HFFc6 (cell line): ENCODE measurements at regions not wholly inside any gene's neighbourhood (a gene's known extent, or its start where the extent isn't known, plus 50 kb on each side); places are given as distances from the start of the nearest gene placed in this dataset.

ENCODE experiments used
- DNase-seq: peaks from one replicate; pipeline ENCODE4 v3.0.0-alpha.2; 2018
- H3K27ac Mint-ChIP-seq: 2 replicates; pipeline ENCODE4 v1.8.0; 2020; ENCODE audit warnings: mild to moderate bottlenecking, mixed read lengths
- H3K27me3 Mint-ChIP-seq: 2 replicates; pipeline ENCODE4 v1.8.0; 2021; ENCODE audit warnings: mild to moderate bottlenecking, moderate library complexity, mixed read lengths; ENCODE audit not compliant: insufficient read depth
- H3K36me3 Mint-ChIP-seq: 2 replicates; pipeline ENCODE4 v1.8.0; 2021; ENCODE audit warnings: low read depth, mixed read lengths
- H3K4me1 Mint-ChIP-seq: 2 replicates; pipeline ENCODE4 v1.8.0; 2020; ENCODE audit warnings: low read depth, mixed read lengths
- H3K4me3 Mint-ChIP-seq: 2 replicates; pipeline ENCODE4 v1.8.0; 2020; ENCODE audit warnings: mild to moderate bottlenecking, moderate library complexity, mixed read lengths
- H3K9me3 Mint-ChIP-seq: 2 replicates; pipeline ENCODE4 v1.8.0; 2020; ENCODE audit warnings: mild to moderate bottlenecking, mixed read lengths
- TF ChIP-seq, protein P1 (sequence below): fragments of 200-600 bp; sonication (generic); IDR thresholded peaks from 2 replicates; pipeline ENCODE4 v1.5.0; 2021; ENCODE audit warnings: antibody characterized with exemption, mild to moderate bottlenecking

- Mint-ChIP-seq H3K9me3 (peaks cover 13% of the 10 kb centered on the region; the same call in 1 of the 2 replicates), H3K4me3 (no peak overlapping the region), H3K27ac (no peak overlapping the region), H3K4me1 (no peaks in the 10 kb centered on the region), H3K27me3 (peaks cover 1% of the 10 kb centered on the region), H3K36me3 (no peaks in the 10 kb centered on the region)
- TF ChIP-seq, protein P1, sequence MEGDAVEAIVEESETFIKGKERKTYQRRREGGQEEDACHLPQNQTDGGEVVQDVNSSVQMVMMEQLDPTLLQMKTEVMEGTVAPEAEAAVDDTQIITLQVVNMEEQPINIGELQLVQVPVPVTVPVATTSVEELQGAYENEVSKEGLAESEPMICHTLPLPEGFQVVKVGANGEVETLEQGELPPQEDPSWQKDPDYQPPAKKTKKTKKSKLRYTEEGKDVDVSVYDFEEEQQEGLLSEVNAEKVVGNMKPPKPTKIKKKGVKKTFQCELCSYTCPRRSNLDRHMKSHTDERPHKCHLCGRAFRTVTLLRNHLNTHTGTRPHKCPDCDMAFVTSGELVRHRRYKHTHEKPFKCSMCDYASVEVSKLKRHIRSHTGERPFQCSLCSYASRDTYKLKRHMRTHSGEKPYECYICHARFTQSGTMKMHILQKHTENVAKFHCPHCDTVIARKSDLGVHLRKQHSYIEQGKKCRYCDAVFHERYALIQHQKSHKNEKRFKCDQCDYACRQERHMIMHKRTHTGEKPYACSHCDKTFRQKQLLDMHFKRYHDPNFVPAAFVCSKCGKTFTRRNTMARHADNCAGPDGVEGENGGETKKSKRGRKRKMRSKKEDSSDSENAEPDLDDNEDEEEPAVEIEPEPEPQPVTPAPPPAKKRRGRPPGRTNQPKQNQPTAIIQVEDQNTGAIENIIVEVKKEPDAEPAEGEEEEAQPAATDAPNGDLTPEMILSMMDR: no peak
- no peak for DNase-seq
Observed at GRCh38 chr3:147854542-147854941, 445.4 kb downstream of the ZIC1 start.

- peaks cover 9% of the 10 kb centered on the region; the same call in 1 of the 2 replicates for H3K36me3 Mint-ChIP-seq
- TF ChIP-seq, protein P1: no peak
- peaks cover 33% of the 10 kb centered on the region for H3K9me3 Mint-ChIP-seq
- no peaks in the 10 kb centered on the region for H3K4me1 Mint-ChIP-seq
- H3K27ac Mint-ChIP-seq: no peak overlapping the region
- DNase-seq: no peak
- H3K27me3 Mint-ChIP-seq: no peaks in the 10 kb centered on the region
- H3K4me3 Mint-ChIP-seq: no peak overlapping the region
Observed at GRCh38 chr3:147864754-147865354, 455.7 kb downstream of the ZIC1 start.

DNA sequence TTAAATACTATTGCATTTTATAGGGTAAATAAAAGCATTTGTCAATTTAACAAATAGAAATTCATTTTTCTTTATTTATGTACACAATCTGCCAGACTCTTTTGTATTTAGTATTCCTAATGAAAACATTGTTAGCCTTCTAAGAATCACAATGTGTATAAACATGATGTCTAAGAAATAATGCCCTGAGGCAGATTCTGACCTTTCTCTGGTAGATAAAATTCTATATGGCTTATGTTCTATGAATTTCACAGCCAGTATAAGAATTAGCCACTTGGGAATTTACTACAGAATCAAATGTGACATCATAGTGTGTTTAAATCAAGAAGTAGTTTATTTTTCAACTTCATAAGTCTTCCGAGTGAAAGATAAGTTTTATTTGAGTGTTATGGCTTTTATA, 457.4 kb downstream of the ZIC1 start:
- TF ChIP-seq, protein P1: no peak
- Mint-ChIP-seq H3K27me3 (no peaks in the 10 kb centered on the region), H3K4me3 (no peak overlapping the region), H3K36me3 (peaks cover 9% of the 10 kb centered on the region; the same call in 1 of the 2 replicates), H3K4me1 (no peaks in the 10 kb centered on the region), H3K9me3 (peaks cover 33% of the 10 kb centered on the region), H3K27ac (no peak overlapping the region)
- DNase-seq: no peak

DNA sequence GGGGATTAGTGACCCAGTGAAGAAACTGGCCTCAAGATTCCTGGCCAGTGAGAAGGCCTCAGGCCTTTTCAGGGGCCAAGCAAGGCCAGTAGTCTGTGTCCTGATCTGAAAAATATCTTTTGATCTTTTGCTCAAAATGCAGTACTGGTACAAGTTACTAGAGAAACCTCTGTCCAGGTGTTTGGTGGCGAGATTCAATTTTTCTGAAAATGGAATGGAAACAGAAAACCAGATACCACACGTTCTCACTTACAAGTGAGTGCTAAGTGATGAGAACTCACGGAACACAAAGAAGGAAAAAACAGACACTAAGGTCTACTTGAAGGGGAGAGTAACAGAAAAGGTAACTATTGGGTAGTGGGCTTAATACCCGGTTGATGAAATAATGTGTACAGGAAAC, 463.4 kb downstream of the ZIC1 start:
- Mint-ChIP-seq H3K9me3 (peaks cover 8% of the 10 kb centered on the region; the same call in 1 of the 2 replicates), H3K4me3 (no peak overlapping the region), H3K36me3 (no peaks in the 10 kb centered on the region), H3K27me3 (no peaks in the 10 kb centered on the region), H3K4me1 (peaks cover 10% of the 10 kb centered on the region; the same call in 1 of the 2 replicates), H3K27ac (no peak overlapping the region)
- TF ChIP-seq, protein P1: no peak
- DNase-seq: no peak

DNA sequence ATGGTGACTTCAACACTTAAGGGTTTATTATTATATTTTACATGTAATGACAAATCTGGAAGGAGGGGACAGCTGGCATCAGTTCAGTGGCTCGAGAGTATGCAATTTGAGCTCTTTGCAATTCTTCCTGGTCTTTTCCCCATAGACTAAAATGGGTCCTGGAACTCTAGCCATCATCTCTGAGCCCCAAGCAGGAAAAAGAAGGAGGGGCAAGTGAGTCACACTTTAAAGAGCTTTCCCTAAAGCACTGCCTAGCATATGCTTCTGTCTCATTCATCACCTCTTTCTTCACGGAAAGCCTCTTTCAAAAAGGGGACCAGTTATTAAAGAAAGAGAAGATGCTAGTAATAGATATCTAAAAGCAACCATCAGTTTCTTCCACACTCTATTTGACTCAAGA, 466.3 kb downstream of the ZIC1 start:
- Mint-ChIP-seq H3K4me1 (peaks cover 10% of the 10 kb centered on the region; the same call in 1 of the 2 replicates), H3K27ac (no peak overlapping the region), H3K27me3 (no peaks in the 10 kb centered on the region; the same call in 1 of the 2 replicates), H3K4me3 (no peak overlapping the region), H3K36me3 (no peaks in the 10 kb centered on the region), H3K9me3 (peaks cover 15% of the 10 kb centered on the region; the same call in 1 of the 2 replicates)
- TF ChIP-seq, protein P1: no peak
- DNase-seq: no peak
